Tibial artery (tissue), 4 donors: ENCODE measurements at regions not wholly inside any gene's neighbourhood (a gene's known extent, or its start where the extent isn't known, plus 50 kb on each side); places are given as distances from the start of the nearest gene placed in this dataset.

ENCODE experiments used
- DNase-seq, 2 donors: peaks; one replicate each; pipeline ENCODE4 v3.0.0-alpha.2; 2019
- H3K27ac ChIP-seq, 2 donors: fragments of 200-600 bp; sonication (generic) in 1 of 2; 1 replicate in 1 of 2; 2 replicates in 1 of 2; pipeline ENCODE4 v1.5.1; 2018 to 2019; ENCODE audit warnings: mild to moderate bottlenecking in 1 of 2
- H3K27me3 ChIP-seq, 2 donors: fragments of 200-600 bp; sonication (generic) in 1 of 2; one replicate each; pipeline versions ENCODE4 v1.5.1 to v1.6.0; 2016 to 2019
- H3K36me3 ChIP-seq, 3 donors: fragments of 200-600 bp; sonication (generic) in 2 of 3; one replicate each; pipeline ENCODE4 v1.5.1; 2016 to 2019; ENCODE audit warnings: mild to moderate bottlenecking in 2 of 3
- H3K4me1 ChIP-seq, 4 donors: fragments of 200-600 bp; sonication (generic) in 2 of 4; 1 replicate in 3 of 4; 2 replicates in 1 of 4; pipeline ENCODE4 v1.5.1; 2016 to 2019
- H3K4me3 ChIP-seq, 2 donors: fragments of 200-600 bp; sonication (generic) in 1 of 2; 1 replicate in 1 of 2; 2 replicates in 1 of 2; pipeline ENCODE4 v1.5.1; 2018 to 2019; ENCODE audit warnings: mild to moderate bottlenecking in 2 of 2
- H3K9me3 ChIP-seq, 3 donors: fragments of 200-600 bp; sonication (generic) in 1 of 3; one replicate each; pipeline ENCODE4 v1.5.1; 2016 to 2019
- intact Hi-C: fragments of 100-400 bp; cut with DNase I; formaldehyde crosslinking; loops from one replicate; pipeline ENCODE4 v1.15.0; 2023; ENCODE audit warnings: low total_unique reads
- TF ChIP-seq, protein P1 (sequence below), 2 experiments: fragments of 200-600 bp in 1 of 2; fragments of 450-650 bp in 1 of 2; IDR thresholded peaks; one replicate each; pipeline ENCODE4 v1.5.1; 2017 to 2019; ENCODE audit warnings: antibody characterized with exemption in 2 of 2, mild to moderate bottlenecking in 1 of 2, moderate library complexity in 1 of 2

- no peak overlapping the region for H3K4me3 ChIP-seq
- H3K36me3 ChIP-seq: no peaks in the 10 kb centered on the region
- TF ChIP-seq, protein P1, sequence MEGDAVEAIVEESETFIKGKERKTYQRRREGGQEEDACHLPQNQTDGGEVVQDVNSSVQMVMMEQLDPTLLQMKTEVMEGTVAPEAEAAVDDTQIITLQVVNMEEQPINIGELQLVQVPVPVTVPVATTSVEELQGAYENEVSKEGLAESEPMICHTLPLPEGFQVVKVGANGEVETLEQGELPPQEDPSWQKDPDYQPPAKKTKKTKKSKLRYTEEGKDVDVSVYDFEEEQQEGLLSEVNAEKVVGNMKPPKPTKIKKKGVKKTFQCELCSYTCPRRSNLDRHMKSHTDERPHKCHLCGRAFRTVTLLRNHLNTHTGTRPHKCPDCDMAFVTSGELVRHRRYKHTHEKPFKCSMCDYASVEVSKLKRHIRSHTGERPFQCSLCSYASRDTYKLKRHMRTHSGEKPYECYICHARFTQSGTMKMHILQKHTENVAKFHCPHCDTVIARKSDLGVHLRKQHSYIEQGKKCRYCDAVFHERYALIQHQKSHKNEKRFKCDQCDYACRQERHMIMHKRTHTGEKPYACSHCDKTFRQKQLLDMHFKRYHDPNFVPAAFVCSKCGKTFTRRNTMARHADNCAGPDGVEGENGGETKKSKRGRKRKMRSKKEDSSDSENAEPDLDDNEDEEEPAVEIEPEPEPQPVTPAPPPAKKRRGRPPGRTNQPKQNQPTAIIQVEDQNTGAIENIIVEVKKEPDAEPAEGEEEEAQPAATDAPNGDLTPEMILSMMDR (IDR thresholded peaks at IDR 0.05): no peak
- H3K27ac ChIP-seq: no peak overlapping the region
- no peaks in the 10 kb centered on the region for H3K9me3 ChIP-seq
- intact Hi-C loops: no loop called here
- H3K27me3 ChIP-seq: no peaks in the 10 kb centered on the region
- H3K4me1 ChIP-seq: no peaks in the 10 kb centered on the region
- no peak for DNase-seq
These were observed 183.1 kb upstream of the DDX18 start for GRCh38 chr2:117631152-117631945.

GRCh38 chr2:117635481-117635880 is 179.0 kb upstream of the DDX18 start:
- H3K27ac ChIP-seq: no peak overlapping the region
- H3K27me3 ChIP-seq: no peaks in the 10 kb centered on the region
- H3K4me3 ChIP-seq: no peak overlapping the region
- H3K9me3 ChIP-seq: no peaks in the 10 kb centered on the region
- no peaks in the 10 kb centered on the region for H3K4me1 ChIP-seq
- no peaks in the 10 kb centered on the region for H3K36me3 ChIP-seq
- intact Hi-C loops: no loop called here
- TF ChIP-seq, protein P1 (IDR thresholded peaks at IDR 0.05): no peak
- DNase-seq: no peak

GRCh38 chr2:117639401-117639800 is 175.1 kb upstream of the DDX18 start:
- TF ChIP-seq, protein P1 (IDR thresholded peaks at IDR 0.05): no peak
- no peaks in the 10 kb centered on the region for H3K27me3 ChIP-seq
- H3K4me3 ChIP-seq: no peak overlapping the region
- intact Hi-C loops: no loop called here
- no peak for DNase-seq
- H3K4me1 ChIP-seq: no peaks in the 10 kb centered on the region
- H3K27ac ChIP-seq: no peak overlapping the region
- H3K9me3 ChIP-seq: no peaks in the 10 kb centered on the region
- no peaks in the 10 kb centered on the region for H3K36me3 ChIP-seq

DNA sequence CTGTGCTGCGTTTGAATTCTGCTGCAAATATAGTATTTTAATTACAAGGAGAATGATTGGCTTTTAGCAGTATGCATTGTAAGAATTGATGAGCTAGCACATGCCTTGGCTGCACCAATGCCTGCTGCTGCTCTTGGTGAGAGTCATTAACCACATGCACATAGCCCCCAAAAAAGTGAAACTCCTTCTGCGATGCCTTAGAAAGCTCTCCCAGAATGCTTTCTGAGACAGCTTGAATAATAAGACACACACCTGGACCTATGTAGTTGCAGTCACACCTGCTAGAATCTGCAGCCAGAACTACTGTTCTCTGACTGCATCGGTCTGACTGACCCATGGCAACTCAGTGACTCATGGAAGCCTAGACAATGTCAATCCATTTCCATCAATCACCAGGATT is 170.1 kb upstream of the DDX18 start:
- Histone ChIP-seq H3K4me3 (no peak overlapping the region), H3K27ac (no peak overlapping the region), H3K9me3 (no peaks in the 10 kb centered on the region), H3K36me3 (no peaks in the 10 kb centered on the region), H3K27me3 (no peaks in the 10 kb centered on the region), H3K4me1 (no peaks in the 10 kb centered on the region)
- intact Hi-C loops: no loop called here
- TF ChIP-seq, protein P1 (IDR thresholded peaks at IDR 0.05): no peak
- no peak for DNase-seq

DNA sequence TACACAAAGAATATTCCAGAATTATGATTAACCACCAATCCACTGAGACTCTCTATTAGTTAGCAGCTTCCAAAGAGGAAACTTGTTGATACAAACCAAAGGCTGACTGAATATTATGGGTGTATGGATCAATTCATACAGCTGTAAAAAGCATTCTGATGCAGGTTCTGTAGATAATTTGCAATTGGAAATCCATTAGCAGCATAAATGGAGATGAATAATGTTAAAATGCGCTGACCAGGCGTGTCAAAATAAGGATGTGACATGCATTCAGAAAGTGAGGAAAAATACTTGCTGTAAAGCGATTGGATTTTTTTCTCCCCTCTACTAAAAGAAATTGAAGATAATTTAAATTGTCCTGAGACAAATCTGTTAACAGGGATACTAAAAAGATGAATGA is 169.0 kb upstream of the DDX18 start:
- no peaks in the 10 kb centered on the region for H3K36me3 ChIP-seq
- intact Hi-C loops: no loop called here

More for the DNA sequence above, 169.0 kb upstream of the DDX18 start:
- H3K9me3 ChIP-seq: no peaks in the 10 kb centered on the region
- no peak overlapping the region for H3K4me3 ChIP-seq
- H3K4me1 ChIP-seq: no peaks in the 10 kb centered on the region
- no peak for DNase-seq
- H3K27me3 ChIP-seq: no peaks in the 10 kb centered on the region
- TF ChIP-seq, protein P1 (IDR thresholded peaks at IDR 0.05): no peak
- no peak overlapping the region for H3K27ac ChIP-seq
